ENCODE measurements at regions not wholly inside any gene's neighbourhood (a gene's known extent, or its start where the extent isn't known, plus 50 kb on each side); places are given as distances from the start of the nearest gene placed in this dataset.

DNA sequence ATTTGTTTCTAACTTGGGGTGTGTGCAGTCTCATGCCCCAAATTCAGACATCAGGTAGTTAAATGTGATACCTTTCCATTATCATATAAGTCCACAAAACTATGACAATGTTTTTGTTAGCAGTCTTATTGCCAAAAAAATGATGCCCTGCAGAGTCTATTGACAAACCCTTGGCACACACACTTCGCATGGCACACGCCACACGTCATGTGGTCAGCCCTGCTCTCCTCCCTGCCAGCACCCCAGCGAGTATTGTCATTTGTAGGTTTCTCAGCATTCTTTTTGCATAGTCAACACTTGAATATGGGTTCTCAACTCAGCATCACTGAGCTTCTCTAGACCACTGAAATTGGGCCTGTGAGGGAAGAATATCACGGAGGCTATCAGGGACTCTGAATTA, 356.0 kb downstream of the INHBA start:
- 13% methylated on average over 5 of the region's 5 CpGs for WGBS (ENCODE audit: missing lambda C conversion rate)
- ChIA-PET CTCF (no interaction called here), POLR2A (no interaction called here)
- DNase-seq (ENCODE audit: low read depth in 1 of 2, low spot score in 1 of 2): no peak
- Histone ChIP-seq H3K4me2 (no peak overlapping the region), H3K4me1 (no peaks in the 10 kb centered on the region), H3K9me3 (no peaks in the 10 kb centered on the region), H3K4me3 (no peak overlapping the region), H3K27ac (no peak overlapping the region)
- TF ChIP-seq, protein P1, sequence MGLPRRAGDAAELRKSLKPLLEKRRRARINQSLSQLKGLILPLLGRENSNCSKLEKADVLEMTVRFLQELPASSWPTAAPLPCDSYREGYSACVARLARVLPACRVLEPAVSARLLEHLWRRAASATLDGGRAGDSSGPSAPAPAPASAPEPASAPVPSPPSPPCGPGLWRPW (IDR thresholded peaks at IDR 0.05): no peak
- no peak for TF ChIP-seq CHD2 (IDR thresholded peaks at IDR 0.05; ENCODE audit: low read length, partially characterized antibody)
- TF ChIP-seq RNF2 (IDR thresholded peaks at IDR 0.05; ENCODE audit: borderline replicate concordance, low read depth): no peak
- no peak for TF ChIP-seq RARB (CRISPR knock-in tag; IDR thresholded peaks at IDR 0.05)
- no peak for TF ChIP-seq MYC (IDR thresholded peaks at IDR 0.05; ENCODE audit: borderline replicate concordance, low read length)
- no peak for TF ChIP-seq KDM1A (IDR thresholded peaks at IDR 0.05; ENCODE audit: low read depth)
- TF ChIP-seq ZFP36 (IDR thresholded peaks at IDR 0.05; ENCODE audit: borderline replicate concordance, partially characterized antibody): no peak
- TF ChIP-seq POLR2AphosphoS2 (conservative IDR thresholded peaks at IDR 0.05; ENCODE audit: low read length): no peak
- TF ChIP-seq, protein P2, sequence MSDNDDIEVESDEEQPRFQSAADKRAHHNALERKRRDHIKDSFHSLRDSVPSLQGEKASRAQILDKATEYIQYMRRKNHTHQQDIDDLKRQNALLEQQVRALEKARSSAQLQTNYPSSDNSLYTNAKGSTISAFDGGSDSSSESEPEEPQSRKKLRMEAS (IDR thresholded peaks at IDR 0.05): no peak
- no peak for TF ChIP-seq MAFK (IDR thresholded peaks at IDR 0.05; ENCODE audit: partially characterized antibody)
- no peak for TF ChIP-seq HOXA7 (CRISPR knock-in tag; IDR thresholded peaks at IDR 0.05)
- no peak for TF ChIP-seq NPAS2 (CRISPR knock-in tag; IDR thresholded peaks at IDR 0.05; ENCODE audit: borderline replicate concordance)
- no peak for TF ChIP-seq CHD4 (IDR thresholded peaks at IDR 0.05; ENCODE audit: borderline replicate concordance)
- TF ChIP-seq, protein P3, sequence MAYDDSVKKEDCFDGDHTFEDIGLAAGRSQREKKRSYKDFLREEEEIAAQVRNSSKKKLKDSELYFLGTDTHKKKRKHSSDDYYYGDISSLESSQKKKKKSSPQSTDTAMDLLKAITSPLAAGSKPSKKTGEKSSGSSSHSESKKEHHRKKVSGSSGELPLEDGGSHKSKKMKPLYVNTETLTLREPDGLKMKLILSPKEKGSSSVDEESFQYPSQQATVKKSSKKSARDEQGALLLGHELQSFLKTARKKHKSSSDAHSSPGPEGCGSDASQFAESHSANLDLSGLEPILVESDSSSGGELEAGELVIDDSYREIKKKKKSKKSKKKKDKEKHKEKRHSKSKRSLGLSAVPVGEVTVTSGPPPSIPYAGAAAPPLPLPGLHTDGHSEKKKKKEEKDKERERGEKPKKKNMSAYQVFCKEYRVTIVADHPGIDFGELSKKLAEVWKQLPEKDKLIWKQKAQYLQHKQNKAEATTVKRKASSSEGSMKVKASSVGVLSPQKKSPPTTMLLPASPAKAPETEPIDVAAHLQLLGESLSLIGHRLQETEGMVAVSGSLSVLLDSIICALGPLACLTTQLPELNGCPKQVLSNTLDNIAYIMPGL (CRISPR knock-in tag; IDR thresholded peaks at IDR 0.05; ENCODE audit: borderline replicate concordance): no peak
- TF ChIP-seq EP300 (IDR thresholded peaks at IDR 0.05): no peak
- no peak for TF ChIP-seq JUNB (IDR thresholded peaks at IDR 0.05)
- no peak for TF ChIP-seq ZNF302 (CRISPR knock-in tag; IDR thresholded peaks at IDR 0.05)
- ATAC-seq: no peak
- no peak for FAIRE-seq

DNA sequence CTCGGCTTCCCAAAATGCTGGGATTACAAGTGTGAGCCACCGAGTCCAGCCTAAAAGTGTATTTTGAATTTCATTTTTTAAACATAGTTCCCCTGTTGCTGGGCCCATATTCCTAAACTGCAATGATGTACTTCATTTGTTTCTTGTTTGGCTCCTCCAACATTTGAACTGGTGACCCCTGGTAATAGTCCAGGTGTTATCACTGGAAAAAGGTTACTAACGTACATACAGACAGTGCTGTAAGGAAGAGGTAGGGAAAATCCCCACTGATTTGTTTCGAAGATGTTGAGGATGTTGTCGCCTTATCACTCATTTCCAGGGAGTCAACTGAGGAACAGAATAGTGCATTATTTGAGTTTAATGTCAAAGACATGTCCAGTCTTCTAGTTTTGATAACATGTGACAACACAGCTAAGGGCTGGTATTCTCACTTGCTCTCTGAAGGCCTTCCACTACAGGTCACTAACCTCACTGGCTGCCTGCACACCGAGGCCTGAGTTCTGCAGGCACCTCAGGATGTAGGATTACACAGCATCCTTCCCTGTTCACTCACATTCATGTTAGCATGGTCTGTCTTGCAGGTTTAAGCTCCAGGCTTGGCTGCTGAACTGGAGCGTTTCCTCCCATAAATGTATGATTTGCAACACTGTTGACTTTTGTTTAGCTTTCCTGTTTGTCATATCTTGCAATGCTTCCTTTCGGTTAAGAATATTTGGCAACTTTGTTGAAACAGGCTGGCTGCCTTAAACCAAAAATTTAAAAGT, 362.8 kb downstream of the INHBA start:
- Histone ChIP-seq H3K9me3 (no peaks in the 10 kb centered on the region), H3K4me2 (no peak overlapping the region), H3K27ac (no peak overlapping the region), H3K4me3 (no peak overlapping the region), H3K4me1 (no peaks in the 10 kb centered on the region)
- no peak for FAIRE-seq
- ChIA-PET CTCF (no interaction called here), POLR2A (no interaction called here)
- no peak for ATAC-seq
- 18% methylated on average over 8 of the region's 8 CpGs for WGBS (ENCODE audit: missing lambda C conversion rate)
- TF ChIP-seq CHD4 (IDR thresholded peaks at IDR 0.05; ENCODE audit: borderline replicate concordance) (no peak), NPAS2 (CRISPR knock-in tag; IDR thresholded peaks at IDR 0.05; ENCODE audit: borderline replicate concordance) (no peak), CEBPB (IDR thresholded peaks at IDR 0.05) (no peak), MAFK (IDR thresholded peaks at IDR 0.05; ENCODE audit: partially characterized antibody) (no peak), HOXB13 (CRISPR knock-in tag; IDR thresholded peaks at IDR 0.05; ENCODE audit: low read depth) (no peak), EP300 (IDR thresholded peaks at IDR 0.05) (no peak), TFCP2L1 (CRISPR knock-in tag; IDR thresholded peaks at IDR 0.05) (no peak), CBX8 (IDR thresholded peaks at IDR 0.05) (no peak), JUNB (IDR thresholded peaks at IDR 0.05) (no peak)
- TF ChIP-seq, protein P1 (IDR thresholded peaks at IDR 0.05): no peak
- TF ChIP-seq, protein P4, sequence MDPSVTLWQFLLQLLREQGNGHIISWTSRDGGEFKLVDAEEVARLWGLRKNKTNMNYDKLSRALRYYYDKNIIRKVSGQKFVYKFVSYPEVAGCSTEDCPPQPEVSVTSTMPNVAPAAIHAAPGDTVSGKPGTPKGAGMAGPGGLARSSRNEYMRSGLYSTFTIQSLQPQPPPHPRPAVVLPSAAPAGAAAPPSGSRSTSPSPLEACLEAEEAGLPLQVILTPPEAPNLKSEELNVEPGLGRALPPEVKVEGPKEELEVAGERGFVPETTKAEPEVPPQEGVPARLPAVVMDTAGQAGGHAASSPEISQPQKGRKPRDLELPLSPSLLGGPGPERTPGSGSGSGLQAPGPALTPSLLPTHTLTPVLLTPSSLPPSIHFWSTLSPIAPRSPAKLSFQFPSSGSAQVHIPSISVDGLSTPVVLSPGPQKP (IDR thresholded peaks at IDR 0.05; ENCODE audit: low read depth, low read length): no peak
- TF ChIP-seq, protein P5, sequence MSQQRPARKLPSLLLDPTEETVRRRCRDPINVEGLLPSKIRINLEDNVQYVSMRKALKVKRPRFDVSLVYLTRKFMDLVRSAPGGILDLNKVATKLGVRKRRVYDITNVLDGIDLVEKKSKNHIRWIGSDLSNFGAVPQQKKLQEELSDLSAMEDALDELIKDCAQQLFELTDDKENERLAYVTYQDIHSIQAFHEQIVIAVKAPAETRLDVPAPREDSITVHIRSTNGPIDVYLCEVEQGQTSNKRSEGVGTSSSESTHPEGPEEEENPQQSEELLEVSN (IDR thresholded peaks at IDR 0.05; ENCODE audit: borderline replicate concordance, low read depth): no peak
- no peak for DNase-seq (ENCODE audit: low read depth in 1 of 2, low spot score in 1 of 2)

All from A549 (cell line).